ENCODE measurements at regions not wholly inside any gene's neighbourhood (a gene's known extent, or its start where the extent isn't known, plus 50 kb on each side); places are given as distances from the start of the nearest gene placed in this dataset.
"Not testable (repeated sequence)": the region's sequence is repeated elsewhere in the genome, so short reads cannot be mapped to it uniquely, and the experiment has no call there.

DNA sequence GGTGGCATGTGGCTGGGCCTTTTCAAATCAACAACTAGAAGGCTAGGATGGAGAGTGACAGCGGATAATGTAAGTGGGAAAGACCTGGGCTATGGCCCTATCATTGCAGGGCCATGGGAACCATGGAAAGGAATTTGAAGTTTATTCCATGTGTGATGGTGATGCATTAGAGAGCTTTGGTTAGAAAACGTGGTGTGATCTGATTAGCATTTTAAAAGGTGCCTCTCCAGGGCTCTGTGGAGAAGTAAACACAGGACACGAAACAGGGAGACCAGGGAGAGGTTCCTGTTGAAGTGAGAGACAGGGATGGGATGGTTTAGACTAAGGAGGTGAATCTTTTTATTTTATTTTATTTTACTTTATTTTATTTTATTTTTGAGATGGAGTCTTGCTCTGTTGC, 749.5 kb downstream of the GATA3 start:
- Mint-ChIP-seq H3K9me3 (peaks cover 14 to 15% of the 10 kb centered on the region in 2 donors), H3K27ac (no peak overlapping the region), H3K36me3 (peaks cover 0 to 9% of the 10 kb centered on the region in 2 donors)
- no peak for ATAC-seq
- DNase-seq (ENCODE audit: low spot score in 2 of 2) = no peak

GRCh38 chr10:8810677-8811076, 756.2 kb downstream of the GATA3 start:
- no peak for DNase-seq (ENCODE audit: low spot score in 2 of 2)
- ATAC-seq = no peak
- H3K36me3 Mint-ChIP-seq = peaks cover under 1 to 7% of the 10 kb centered on the region in 2 donors
- H3K27ac Mint-ChIP-seq = no peak overlapping the region
- H3K9me3 Mint-ChIP-seq = peaks cover 10 to 16% of the 10 kb centered on the region in 2 donors

GRCh38 chr10:8811201-8811600, 756.7 kb downstream of the GATA3 start:
- H3K27ac Mint-ChIP-seq = no peak overlapping the region
- DNase-seq (ENCODE audit: low spot score in 2 of 2) (no peak), ATAC-seq (no peak)
- H3K9me3 Mint-ChIP-seq = peaks cover 9 to 14% of the 10 kb centered on the region in 2 donors
- peaks cover 0 to 7% of the 10 kb centered on the region in 2 donors for H3K36me3 Mint-ChIP-seq

GRCh38 chr10:8815969-8816368, 761.5 kb downstream of the GATA3 start:
- no peak overlapping the region for H3K27ac Mint-ChIP-seq
- DNase-seq (ENCODE audit: low spot score in 2 of 2) (no peak), ATAC-seq (no peak)
- no peaks in the 10 kb centered on the region for H3K9me3 Mint-ChIP-seq
- H3K36me3 Mint-ChIP-seq = no peaks in the 10 kb centered on the region

- no peak for ATAC-seq
- DNase-seq (ENCODE audit: low spot score in 2 of 2) = no peak
- Mint-ChIP-seq H3K9me3 (no peaks in the 10 kb centered on the region), H3K36me3 (no peaks in the 10 kb centered on the region), H3K27ac (no peak overlapping the region)
These were observed 762.8 kb downstream of the GATA3 start for GRCh38 chr10:8817299-8817698.

GRCh38 chr10:8825611-8826010, 771.1 kb downstream of the GATA3 start:
- no peak overlapping the region for H3K27ac Mint-ChIP-seq
- no peaks in the 10 kb centered on the region for H3K9me3 Mint-ChIP-seq
- ATAC-seq (no peak), DNase-seq (ENCODE audit: low spot score in 2 of 2) (no peak)
- no peaks in the 10 kb centered on the region for H3K36me3 Mint-ChIP-seq

- no peaks in the 10 kb centered on the region for H3K9me3 Mint-ChIP-seq
- ATAC-seq (no peak), DNase-seq (ENCODE audit: low spot score in 2 of 2) (no peak)
- no peak overlapping the region for H3K27ac Mint-ChIP-seq
- H3K36me3 Mint-ChIP-seq = no peaks in the 10 kb centered on the region
These were observed 775.1 kb downstream of the GATA3 start for GRCh38 chr10:8829592-8829991.

DNA sequence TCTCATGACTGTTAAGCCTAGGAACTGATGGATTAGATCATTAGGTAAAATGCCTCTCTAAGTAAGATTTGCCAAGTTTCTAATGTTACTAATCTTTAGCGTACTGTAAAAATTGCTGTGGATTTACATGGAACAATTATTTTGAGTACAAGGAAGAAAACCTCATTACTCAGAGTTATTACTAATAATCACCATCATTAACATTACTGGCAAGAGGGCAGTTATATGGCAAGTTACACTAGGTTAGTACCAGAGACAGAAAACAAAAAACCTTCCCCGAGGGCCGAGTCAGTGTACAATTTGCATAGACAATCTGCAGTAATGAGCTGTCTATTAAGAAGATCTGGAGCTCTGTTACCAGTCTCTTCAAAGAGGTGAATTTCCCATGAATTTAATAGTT, 775.6 kb downstream of the GATA3 start:
- Mint-ChIP-seq H3K27ac (no peak overlapping the region), H3K36me3 (no peaks in the 10 kb centered on the region), H3K9me3 (no peaks in the 10 kb centered on the region)
- ATAC-seq = no peak
- DNase-seq (ENCODE audit: low spot score in 2 of 2) = no peak

- no peak for ATAC-seq
- H3K27ac Mint-ChIP-seq = no peak overlapping the region
- DNase-seq (ENCODE audit: low spot score in 2 of 2) = no peak
- no peaks in the 10 kb centered on the region for H3K9me3 Mint-ChIP-seq
- H3K36me3 Mint-ChIP-seq = no peaks in the 10 kb centered on the region
These were observed 776.4 kb downstream of the GATA3 start for GRCh38 chr10:8830876-8831275.

DNA sequence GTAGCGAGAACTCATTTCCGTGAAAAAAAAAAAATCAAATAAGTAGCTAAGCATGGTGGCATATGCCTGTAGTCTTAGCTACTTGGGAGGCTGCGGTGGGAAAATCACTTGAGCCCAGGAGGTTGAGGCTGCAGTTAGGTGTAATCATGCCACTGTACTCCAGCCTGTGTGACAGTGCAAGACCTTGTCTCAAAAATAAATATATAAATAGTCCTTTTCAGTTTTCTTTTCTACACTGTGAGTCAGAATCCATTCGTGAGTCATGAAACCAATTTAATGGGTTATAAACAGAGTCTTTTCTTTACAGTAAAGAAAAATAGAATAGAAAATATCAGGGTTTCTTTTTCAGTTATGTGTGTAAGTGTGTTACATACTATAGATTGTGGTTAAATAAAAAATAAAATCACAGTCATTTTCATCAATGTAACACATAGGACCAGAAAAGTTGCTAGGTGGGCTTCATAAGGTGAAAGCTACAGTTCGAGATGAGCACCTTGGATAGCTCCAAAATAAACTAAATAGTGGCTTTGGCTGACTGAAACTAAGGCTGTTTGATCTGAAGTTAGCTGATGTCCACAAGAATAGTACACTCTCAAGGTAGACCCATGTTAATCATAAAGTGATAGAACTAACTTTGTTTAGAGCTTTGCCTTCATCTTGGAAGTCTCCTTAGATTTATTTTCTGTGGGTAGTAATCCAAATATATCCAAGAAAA, 781.1 kb downstream of the GATA3 start:
- H3K9me3 Mint-ChIP-seq = peaks cover 4 to 15% of the 10 kb centered on the region in 2 donors
- DNase-seq (ENCODE audit: low spot score in 2 of 2) (no peak), ATAC-seq (peak in 1 of 2 donors; percentile 32)
- no peak overlapping the region for H3K27ac Mint-ChIP-seq
- H3K36me3 Mint-ChIP-seq = peaks cover 0 to 4% of the 10 kb centered on the region in 2 donors

- DNase-seq (ENCODE audit: low spot score in 2 of 2) (no peak), ATAC-seq (no peak)
- H3K27ac Mint-ChIP-seq = no peak overlapping the region
- H3K9me3 Mint-ChIP-seq = peaks cover 8 to 28% of the 10 kb centered on the region in 2 donors
- H3K36me3 Mint-ChIP-seq = peaks cover 5 to 9% of the 10 kb centered on the region in 2 donors
These were observed 785.9 kb downstream of the GATA3 start for GRCh38 chr10:8840356-8840755.

- Mint-ChIP-seq H3K9me3 (peaks cover 4 to 22% of the 10 kb centered on the region in 2 donors), H3K27ac (no peak overlapping the region), H3K36me3 (peaks cover 5% of the 10 kb centered on the region in 2 donors)
- ATAC-seq (no peak), DNase-seq (ENCODE audit: low spot score in 2 of 2) (no peak)
These were observed 789.7 kb downstream of the GATA3 start for GRCh38 chr10:8844141-8844540.

DNA sequence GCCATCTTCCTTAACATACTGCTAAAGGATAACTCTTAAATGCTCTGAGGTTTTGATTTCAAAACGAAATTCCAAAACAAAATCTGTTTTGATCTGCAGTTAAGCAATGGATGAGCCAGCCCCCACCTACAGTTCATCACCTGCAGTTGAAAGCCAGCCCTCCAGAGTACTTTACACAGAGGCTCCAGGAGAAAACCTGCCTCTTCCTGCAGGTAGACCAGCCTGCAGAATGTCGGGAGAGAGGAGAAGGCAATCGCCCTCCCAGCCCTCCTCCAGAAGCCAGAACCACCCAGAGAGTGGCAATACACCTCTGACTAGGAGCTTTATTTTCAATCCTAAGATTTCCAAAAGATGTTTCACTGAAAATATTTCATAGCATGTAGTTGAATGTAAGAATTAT, 798.1 kb downstream of the GATA3 start:
- H3K9me3 Mint-ChIP-seq = no peaks in the 10 kb centered on the region
- DNase-seq (ENCODE audit: low spot score in 2 of 2) (no peak), ATAC-seq (no peak)
- H3K27ac Mint-ChIP-seq = no peak overlapping the region
- no peaks in the 10 kb centered on the region for H3K36me3 Mint-ChIP-seq

GRCh38 chr10:8853048-8853447, 798.6 kb downstream of the GATA3 start:
- H3K27ac Mint-ChIP-seq = no peak overlapping the region
- DNase-seq (ENCODE audit: low spot score in 2 of 2) (no peak), ATAC-seq (no peak)
- H3K36me3 Mint-ChIP-seq = no peaks in the 10 kb centered on the region
- no peaks in the 10 kb centered on the region for H3K9me3 Mint-ChIP-seq

GRCh38 chr10:8868924-8869323, 814.4 kb downstream of the GATA3 start:
- not testable (repeated sequence) for H3K27ac Mint-ChIP-seq; H3K9me3 Mint-ChIP-seq; DNase-seq (ENCODE audit: low spot score in 2 of 2); ATAC-seq; H3K36me3 Mint-ChIP-seq

- H3K36me3 Mint-ChIP-seq = no peaks in the 10 kb centered on the region
- H3K9me3 Mint-ChIP-seq = no peaks in the 10 kb centered on the region
- DNase-seq (ENCODE audit: low spot score in 2 of 2) (no peak), ATAC-seq (no peak)
- no peak overlapping the region for H3K27ac Mint-ChIP-seq
These were observed 818.8 kb downstream of the GATA3 start for GRCh38 chr10:8873310-8873709.

DNA sequence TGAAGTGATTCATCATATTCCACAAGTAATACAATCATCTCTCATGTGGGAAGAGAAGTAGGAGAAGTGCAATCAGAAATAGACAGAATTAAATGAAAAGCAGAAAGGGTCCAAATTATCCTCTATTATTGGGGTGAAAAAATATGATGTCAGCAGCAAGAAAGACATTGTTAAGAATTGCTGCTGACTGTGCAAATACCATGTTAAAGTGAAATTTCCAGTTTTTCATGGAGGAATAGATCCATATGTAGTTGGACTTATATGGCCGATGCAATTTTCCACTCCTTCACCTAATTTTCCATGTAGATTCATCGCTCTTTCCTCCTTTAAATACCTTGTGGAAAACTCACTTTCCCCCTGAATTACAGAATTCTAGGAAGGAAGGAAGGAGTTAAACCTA, 819.8 kb downstream of the GATA3 start:
- Mint-ChIP-seq H3K27ac (no peak overlapping the region), H3K36me3 (no peaks in the 10 kb centered on the region), H3K9me3 (no peaks in the 10 kb centered on the region)
- DNase-seq (ENCODE audit: low spot score in 2 of 2) (no peak), ATAC-seq (no peak)

DNA sequence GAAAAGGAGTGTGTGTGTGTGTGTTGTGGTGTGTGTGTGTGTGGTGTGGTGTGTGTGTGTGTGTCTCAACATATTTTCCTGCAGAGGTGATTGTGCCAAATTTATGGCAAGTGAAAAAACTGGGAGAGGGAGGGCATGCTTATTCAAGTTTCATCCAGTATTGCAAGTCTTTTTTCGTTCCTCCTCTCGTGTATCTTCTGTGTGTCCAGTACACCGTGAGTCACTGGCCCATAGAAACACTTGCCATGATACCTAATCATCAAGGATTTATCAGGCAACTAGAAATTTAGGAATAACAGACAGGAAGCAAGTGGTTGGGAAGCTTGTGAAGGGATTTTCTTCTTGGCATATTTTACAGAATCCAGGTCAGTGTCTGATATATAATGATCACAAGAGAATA, 820.5 kb downstream of the GATA3 start:
- DNase-seq (ENCODE audit: low spot score in 2 of 2) = no peak
- Mint-ChIP-seq H3K9me3 (no peaks in the 10 kb centered on the region), H3K36me3 (no peaks in the 10 kb centered on the region), H3K27ac (no peak overlapping the region)
- no peak for ATAC-seq

Measured in activated naive CD4-positive, alpha-beta T cell treated with anti-CD3 and anti-CD28 coated beads, Interleukin-2, amount 50 U/mL, for 72 hours (primary cell).